ENCODE measurements at regions not wholly inside any gene's neighbourhood (a gene's known extent, or its start where the extent isn't known, plus 50 kb on each side); places are given as distances from the start of the nearest gene placed in this dataset.

DNA sequence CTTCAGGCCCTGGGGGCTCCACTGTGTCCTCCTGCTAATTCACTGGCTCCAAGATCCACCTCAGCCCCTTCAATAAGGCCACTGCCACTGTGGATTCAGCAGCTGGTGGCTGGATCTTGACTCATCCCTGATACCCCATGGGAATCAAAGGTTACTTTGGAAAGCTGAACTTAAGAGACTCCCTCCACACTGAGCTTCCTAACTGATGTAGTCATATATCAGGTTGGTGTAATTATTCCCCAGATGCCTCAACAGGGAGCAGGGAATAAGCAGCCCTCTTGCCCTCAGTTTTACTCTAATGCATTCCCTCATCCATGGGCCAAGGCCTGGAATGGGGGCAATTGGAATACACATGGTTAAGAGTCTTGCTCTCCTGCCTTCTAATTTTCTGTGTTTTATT, 164.6 kb downstream of the FASLG start:
- in situ Hi-C loops (cut with HindIII; ENCODE audit: low pct_ligation_motif_present, low sequenced_read_pairs), result no loop called here
- TF ChIP-seq, protein P1, sequence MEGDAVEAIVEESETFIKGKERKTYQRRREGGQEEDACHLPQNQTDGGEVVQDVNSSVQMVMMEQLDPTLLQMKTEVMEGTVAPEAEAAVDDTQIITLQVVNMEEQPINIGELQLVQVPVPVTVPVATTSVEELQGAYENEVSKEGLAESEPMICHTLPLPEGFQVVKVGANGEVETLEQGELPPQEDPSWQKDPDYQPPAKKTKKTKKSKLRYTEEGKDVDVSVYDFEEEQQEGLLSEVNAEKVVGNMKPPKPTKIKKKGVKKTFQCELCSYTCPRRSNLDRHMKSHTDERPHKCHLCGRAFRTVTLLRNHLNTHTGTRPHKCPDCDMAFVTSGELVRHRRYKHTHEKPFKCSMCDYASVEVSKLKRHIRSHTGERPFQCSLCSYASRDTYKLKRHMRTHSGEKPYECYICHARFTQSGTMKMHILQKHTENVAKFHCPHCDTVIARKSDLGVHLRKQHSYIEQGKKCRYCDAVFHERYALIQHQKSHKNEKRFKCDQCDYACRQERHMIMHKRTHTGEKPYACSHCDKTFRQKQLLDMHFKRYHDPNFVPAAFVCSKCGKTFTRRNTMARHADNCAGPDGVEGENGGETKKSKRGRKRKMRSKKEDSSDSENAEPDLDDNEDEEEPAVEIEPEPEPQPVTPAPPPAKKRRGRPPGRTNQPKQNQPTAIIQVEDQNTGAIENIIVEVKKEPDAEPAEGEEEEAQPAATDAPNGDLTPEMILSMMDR (IDR thresholded peaks at IDR 0.05; ENCODE audit: low read depth, low read length, missing control alignments), result no peak
- Histone ChIP-seq H3K27me3 (replicated peaks) (no peaks in the 10 kb centered on the region), H3K4me3 (ENCODE audit: low read depth, low read length) (no peak overlapping the region), H3K27ac (peak overlapping the region; percentile 11), H3K36me3 (replicated peaks) (no peaks in the 10 kb centered on the region)
- peak; percentile 52 for DNase-seq

DNA sequence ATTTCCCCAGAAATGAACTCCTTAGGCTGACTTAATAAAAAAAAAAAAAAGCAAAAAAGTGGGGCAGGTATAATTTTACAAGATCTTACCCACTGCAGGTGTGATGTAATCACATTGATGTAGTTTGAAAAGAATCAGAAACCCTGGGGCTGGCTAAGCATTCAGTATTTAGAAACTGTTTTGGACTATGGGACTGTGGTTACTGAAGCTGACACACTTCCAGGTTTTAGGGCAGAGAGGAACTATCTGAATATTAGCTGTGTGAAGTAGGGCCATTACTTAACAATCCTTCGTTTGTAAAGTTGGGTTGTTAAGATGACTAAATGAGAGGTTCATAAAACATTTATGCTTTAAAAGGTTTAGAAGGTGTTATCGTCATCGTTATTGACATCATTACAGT, 165.3 kb downstream of the FASLG start:
- TF ChIP-seq, protein P1 (IDR thresholded peaks at IDR 0.05; ENCODE audit: low read depth, low read length, missing control alignments), result no peak
- DNase-seq, result no peak
- Histone ChIP-seq H3K4me3 (ENCODE audit: low read depth, low read length) (no peak overlapping the region), H3K27ac (no peak overlapping the region), H3K27me3 (replicated peaks) (no peaks in the 10 kb centered on the region), H3K36me3 (replicated peaks) (no peaks in the 10 kb centered on the region)
- in situ Hi-C loops (cut with HindIII; ENCODE audit: low pct_ligation_motif_present, low sequenced_read_pairs), result no loop called here

DNA sequence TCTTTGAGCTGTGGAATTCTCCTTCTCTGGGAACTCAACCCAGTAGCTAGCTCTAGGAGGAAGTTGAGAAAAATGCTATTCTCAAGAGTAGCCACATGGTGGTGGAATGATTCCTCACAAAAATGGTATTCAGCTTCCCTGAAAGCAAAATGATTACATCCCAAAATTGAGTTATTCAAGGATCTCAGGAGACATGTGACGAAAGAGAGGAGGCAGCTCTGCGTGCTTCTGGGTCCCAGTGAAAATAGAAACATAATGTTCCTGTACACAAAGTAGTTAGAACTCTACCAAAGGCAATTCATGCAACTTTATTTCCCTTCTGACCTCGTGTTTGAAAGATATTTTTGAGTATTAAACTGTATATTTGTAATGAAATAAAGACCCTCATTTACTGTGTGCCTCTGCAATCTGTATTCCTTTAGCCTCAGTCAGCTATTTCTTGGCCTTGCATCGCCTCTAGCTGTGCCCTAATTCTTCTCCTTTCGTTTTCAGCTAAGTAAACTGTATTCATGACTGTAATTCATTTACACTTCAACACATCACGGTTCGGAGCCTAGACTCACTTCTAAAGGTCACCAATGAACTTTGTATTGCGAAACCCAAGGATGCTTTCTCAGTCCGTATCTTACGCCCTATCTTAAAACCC, 167.3 kb downstream of the FASLG start:
- peak; percentile 90 for DNase-seq
- in situ Hi-C loops (cut with HindIII; ENCODE audit: low pct_ligation_motif_present, low sequenced_read_pairs), result no loop called here
- H3K27ac ChIP-seq, result peak overlapping the region; percentile 90
- H3K4me3 ChIP-seq (ENCODE audit: low read depth, low read length), result no peak overlapping the region
- H3K36me3 ChIP-seq (replicated peaks), result no peaks in the 10 kb centered on the region
- H3K27me3 ChIP-seq (replicated peaks), result no peaks in the 10 kb centered on the region
- TF ChIP-seq, protein P1 (IDR thresholded peaks at IDR 0.05; ENCODE audit: low read depth, low read length, missing control alignments), result peak; percentile 68

DNA sequence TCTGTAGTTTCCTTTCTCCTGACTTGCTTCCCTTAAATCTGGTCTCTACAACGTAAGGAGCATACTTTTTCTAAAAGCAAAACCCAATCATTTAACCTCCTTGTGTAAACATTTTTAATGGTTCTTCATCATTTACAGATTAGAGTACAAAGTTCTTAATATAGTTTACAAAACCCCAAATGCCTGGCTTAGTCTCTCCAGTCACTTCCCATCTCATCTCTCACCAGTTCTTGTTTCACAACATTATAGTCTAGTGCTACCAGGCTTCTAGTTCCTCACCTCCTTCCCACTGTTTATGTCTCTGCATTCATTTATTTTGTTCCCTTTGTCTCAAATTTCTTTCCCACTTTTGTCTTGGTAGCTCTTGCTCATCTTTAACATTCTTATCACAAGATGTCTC, 168.4 kb downstream of the FASLG start:
- DNase-seq, result no peak
- no peak overlapping the region for H3K4me3 ChIP-seq (ENCODE audit: low read depth, low read length)
- H3K36me3 ChIP-seq (replicated peaks), result no peaks in the 10 kb centered on the region
- in situ Hi-C loops (cut with HindIII; ENCODE audit: low pct_ligation_motif_present, low sequenced_read_pairs), result no loop called here
- no peaks in the 10 kb centered on the region for H3K27me3 ChIP-seq (replicated peaks)
- TF ChIP-seq, protein P1 (IDR thresholded peaks at IDR 0.05; ENCODE audit: low read depth, low read length, missing control alignments), result no peak
- peak overlapping the region; percentile 90 for H3K27ac ChIP-seq

DNA sequence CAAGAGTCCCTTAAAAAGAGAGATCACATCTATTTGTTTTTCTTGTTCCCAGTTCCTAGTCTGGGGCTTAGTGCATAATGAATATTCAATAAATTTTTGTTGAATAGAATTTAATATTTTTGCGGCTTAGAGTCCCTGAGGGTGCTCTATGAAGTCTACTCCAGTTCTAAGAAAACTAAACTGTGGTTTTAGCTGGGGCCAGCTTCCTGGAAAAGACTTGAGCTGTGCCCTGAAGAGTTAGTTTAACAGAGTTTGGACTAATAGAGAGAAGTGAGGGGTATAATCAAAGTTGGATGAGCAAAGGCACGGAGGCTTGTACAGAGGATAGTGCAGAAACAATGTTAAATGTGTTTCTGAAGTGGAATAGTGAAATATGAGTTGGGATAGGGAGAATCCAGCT, 168.9 kb downstream of the FASLG start:
- no peak overlapping the region for H3K27ac ChIP-seq
- no peaks in the 10 kb centered on the region for H3K36me3 ChIP-seq (replicated peaks)
- in situ Hi-C loops (cut with HindIII; ENCODE audit: low pct_ligation_motif_present, low sequenced_read_pairs), result no loop called here
- H3K4me3 ChIP-seq (ENCODE audit: low read depth, low read length), result no peak overlapping the region
- no peaks in the 10 kb centered on the region for H3K27me3 ChIP-seq (replicated peaks)
- no peak for DNase-seq
- TF ChIP-seq, protein P1 (IDR thresholded peaks at IDR 0.05; ENCODE audit: low read depth, low read length, missing control alignments), result no peak
